ENCODE measurements at regions not wholly inside any gene's neighbourhood (a gene's known extent, or its start where the extent isn't known, plus 50 kb on each side); places are given as distances from the start of the nearest gene placed in this dataset.
"Not testable (repeated sequence)": the region's sequence is repeated elsewhere in the genome, so short reads cannot be mapped to it uniquely, and the experiment has no call there.

DNA sequence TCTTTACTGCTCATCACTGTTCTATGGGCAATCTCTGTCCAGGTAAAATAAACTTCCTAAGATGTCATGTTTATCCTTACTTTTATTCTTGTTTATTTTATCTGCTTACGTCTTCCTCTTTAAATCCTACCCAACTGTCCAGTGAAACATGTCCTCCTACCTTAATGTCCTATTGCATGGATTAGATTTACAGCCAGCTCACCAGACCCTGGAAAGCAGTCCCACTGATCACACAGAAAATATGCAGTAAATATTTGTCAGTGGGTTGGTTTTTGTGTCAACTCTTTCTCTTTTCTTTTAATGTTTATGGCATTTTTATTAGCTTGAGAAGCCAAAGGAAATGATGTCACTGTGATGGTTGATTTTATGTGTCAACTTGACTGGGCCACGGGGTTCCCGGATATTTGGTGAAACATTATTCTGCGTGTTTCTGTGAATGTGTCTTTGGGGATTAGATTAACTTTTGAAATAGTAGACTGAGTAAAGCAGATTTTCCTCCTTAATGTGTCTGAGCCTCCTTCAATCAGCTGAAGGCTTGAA is 258.3 kb downstream of the SRGAP2C start:
- DNase-seq = no peak

GRCh38 chr1:121444096-121444495 is 259.3 kb downstream of the SRGAP2C start:
- DNase-seq = no peak

- DNase-seq = no peak
Measured at GRCh38 chr1:121445679-121446078, 260.9 kb downstream of the SRGAP2C start.

GRCh38 chr1:121447280-121447923 is 262.6 kb downstream of the SRGAP2C start:
- DNase-seq = not testable (repeated sequence)

DNA sequence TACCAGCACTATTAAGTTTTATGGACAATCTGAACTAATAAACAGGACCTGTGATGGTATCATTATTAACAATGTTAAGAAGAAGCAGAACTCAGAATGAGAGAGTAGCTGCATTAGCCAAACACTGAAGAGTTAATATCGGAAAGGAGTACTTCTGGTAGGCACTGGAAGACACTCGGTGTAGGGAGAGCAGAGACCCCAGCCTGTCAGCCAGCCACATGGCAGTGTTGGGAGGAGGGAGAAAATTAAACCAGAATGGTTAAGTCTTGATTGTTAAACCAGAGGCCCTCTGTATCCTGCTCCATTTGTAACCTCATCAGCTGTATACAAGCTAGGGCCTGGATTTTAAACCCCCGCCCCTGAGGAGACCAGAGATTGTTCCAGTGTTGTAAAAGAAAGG is 263.3 kb downstream of the SRGAP2C start:
- not testable (repeated sequence) for DNase-seq

DNA sequence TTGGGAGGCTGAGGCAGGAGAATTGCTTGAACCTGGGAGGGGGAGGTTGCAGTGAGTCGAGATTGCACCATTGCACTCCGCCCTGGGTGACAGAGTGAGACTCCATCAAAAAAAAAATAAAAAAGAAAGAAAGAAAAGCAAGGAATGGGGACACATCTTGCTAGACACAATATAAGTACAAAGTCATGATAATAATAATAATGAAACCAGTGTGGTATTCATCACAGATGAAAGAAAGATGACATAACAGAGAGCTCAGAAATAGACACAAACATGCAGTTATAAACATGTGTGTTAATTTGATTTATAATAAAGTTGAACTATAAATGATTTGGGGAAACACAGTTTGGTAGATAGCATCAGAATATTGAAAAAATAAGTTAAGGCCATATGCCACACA is 264.1 kb downstream of the SRGAP2C start:
- DNase-seq = no peak

- DNase-seq = no peak
Measured at GRCh38 chr1:121452484-121452883, 267.7 kb downstream of the SRGAP2C start.

DNA sequence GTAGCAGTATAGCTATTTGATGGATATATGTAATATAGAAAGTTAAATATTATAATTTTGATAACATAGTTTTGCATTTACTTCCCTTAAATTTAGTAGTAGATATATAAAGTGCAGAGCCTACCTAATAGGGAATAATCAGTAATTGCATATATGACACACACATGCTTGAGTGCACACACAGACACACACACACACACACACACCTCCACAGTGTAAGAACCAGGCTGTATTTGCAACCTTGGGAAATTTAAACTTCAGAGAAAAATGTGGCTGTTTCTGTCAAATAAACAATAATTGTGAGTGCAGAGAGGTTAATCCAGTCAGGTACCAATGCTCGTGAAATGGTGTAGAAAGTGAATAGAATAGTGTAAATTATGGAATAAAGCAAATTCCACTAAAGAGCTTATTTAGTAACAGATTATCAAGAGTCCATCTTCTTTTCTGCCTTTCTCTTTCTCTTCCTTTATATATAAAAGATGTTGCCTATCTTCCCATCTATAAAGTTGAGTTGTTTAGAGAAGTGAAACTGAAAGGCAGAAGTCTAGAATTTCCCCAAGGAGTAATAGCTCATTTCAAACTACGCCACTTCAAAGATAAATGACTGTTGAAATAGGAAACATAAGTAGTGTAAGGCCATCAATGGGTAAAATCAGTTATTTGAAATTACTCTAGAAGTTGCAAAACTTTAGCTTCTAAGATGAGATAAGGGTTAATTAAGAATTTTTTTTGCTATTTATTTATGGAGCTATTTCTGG is 273.7 kb downstream of the SRGAP2C start:
- no peak for DNase-seq

GRCh38 chr1:121459235-121459634 is 274.5 kb downstream of the SRGAP2C start:
- no peak for DNase-seq

DNA sequence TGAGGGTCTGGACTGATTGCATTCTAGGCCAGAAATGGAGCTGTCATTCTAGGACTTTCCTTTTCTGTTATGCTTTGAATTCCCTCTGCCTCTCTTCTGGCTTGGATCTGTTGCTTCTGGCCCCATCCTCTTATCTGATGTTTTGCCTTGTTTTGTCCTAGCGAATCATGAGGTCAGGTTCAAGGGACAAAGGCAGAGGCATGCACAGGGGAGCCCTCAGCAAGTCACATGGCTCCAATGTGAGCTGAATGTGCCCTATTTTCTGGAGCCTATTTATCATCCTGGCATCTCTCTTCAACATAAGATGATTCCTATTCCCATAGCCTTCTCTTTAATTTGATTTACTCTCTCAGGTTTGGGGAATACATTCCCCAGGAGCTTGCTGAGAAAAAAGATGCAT is 284.6 kb downstream of the SRGAP2C start:
- not testable (repeated sequence) for DNase-seq

- not testable (repeated sequence) for DNase-seq
Measured at GRCh38 chr1:121470401-121470800, 285.6 kb downstream of the SRGAP2C start.

DNA sequence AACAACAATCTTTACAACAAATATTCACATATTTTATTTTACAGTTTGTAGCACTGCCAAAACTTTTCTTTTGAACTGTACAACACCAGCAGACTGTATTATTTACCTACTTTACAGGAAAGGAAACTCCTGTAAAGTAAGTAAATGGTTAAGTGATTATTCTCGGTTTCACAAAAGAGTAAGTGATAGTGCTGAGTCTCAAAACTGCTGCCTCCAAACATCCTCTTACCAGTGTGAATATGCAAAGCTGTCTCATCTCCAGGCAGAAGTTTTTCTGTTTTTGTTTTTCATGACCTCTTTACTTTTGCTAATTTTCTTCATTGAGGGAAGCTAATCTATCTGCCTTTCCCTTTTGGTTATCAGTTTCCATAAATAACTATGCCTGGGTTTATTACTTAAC is 286.7 kb downstream of the SRGAP2C start:
- DNase-seq = no peak

DNA sequence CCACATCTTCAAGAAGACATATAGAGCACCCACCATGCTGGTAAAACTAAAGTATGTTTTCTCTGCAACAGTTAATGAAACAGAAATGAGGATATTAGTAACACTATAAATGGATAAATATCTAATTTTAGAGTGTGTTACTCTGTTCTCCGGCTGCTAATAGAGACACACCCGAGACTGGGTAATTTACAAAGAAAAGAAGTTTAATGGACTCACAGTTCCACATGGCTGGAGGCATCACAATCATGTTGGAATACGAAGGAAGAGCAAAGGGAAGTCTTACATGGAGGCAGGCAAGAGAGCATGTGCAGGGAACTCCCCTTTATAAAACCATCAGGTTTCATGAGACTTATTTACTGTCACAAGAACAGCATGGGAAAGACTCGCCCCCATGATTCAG is 287.2 kb downstream of the SRGAP2C start:
- no peak for DNase-seq

DNA sequence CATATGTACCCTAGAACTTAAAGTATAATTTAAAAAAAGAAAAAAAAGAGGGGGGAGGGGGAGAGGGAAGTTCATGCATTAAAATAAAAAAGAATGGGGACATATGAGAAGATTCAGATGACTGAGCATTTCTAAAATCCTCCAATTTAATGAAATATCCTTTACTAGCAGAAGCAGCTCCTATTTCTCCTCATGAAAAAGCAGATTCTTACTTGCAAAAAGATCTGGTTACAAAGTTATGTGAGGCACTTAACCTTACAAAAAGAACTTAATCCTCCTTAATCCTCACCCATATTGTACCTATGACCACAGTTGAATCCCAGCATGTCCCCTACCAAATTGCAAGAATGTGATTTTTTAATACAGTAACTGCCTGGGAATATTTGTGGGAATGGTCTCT is 298.5 kb downstream of the SRGAP2C start:
- DNase-seq = no peak

DNA sequence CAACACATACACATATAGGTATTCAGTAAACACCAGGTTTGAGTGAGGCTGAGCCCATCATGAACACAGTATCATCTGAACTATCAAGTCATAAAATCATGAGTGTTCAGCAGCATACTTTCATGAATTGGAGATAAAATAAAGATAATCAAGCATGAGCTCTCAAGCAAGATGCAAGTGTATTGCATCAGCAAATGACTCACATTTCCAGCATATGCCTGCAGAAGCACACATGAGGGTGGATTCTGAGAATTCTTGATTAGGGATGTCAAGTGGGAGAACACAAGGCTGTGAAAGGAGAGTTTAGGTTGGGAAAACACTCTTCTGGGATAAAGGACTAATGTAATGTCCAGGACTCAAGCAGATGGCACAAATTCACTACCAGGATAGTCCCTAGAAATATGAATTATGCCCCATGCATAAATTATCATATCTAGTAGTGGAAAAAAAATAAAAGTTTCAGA is 299.2 kb downstream of the SRGAP2C start:
- no peak for DNase-seq

GRCh38 chr1:121494796-121495195 is 310.0 kb downstream of the SRGAP2C start:
- DNase-seq = not testable (repeated sequence)

DNA sequence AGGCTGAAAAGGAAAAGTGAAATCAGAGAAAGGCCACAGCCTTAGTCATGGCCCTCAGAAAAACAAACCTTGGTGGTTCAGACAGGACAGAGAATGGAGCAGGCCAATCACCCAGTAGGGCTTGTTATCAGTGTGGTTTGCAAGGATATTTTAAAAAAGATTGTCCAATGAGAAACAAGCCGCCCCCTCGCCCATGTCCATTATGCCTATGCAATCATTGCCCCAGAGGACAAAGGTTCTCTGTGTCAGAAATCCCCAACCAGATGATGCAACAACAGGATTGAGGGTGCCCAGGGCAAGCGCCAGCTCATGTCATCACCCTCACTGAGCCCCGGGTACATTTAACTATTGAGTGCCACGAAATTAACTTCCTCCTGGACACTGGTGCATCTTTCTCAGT is 326.7 kb downstream of the SRGAP2C start:
- not testable (repeated sequence) for DNase-seq

DNA sequence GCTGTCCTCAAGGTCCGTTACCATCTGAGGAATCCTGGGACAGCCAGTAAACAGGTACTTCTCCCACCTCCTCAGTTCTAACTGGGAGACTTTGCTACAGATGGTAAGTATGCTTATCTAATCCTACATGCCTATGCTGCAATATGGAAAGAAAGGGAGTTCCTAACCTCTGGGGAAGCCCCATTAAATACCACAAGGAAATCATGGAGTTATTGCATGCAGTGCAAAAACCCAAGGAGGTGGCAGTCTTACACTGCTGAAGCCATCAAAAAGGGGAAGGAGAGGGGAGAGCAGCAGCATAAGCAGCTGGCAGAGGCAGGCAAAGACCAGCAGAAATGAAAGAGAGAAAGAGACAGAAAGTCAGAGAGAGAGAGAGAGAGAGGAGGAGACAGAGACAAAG is 327.1 kb downstream of the SRGAP2C start:
- not testable (repeated sequence) for DNase-seq

DNA sequence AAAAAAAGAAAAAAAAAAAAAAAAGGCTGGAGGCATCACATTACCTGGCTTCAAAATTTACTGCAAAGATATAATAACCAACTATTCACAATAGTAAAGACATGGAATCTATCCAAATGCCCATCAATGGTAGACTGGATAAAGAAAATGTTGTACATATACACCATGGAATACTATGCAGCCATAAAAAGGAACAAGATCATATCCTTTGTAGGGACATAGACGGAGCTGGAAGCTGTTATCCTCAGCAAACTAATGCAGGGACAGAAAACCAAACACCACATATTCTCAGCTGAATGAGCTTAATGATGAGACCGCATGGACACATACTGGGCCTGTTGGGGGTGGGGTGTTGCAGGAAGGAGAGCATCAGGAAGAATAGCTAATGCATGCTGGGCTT is 330.5 kb downstream of the SRGAP2C start:
- DNase-seq = no peak

DNA sequence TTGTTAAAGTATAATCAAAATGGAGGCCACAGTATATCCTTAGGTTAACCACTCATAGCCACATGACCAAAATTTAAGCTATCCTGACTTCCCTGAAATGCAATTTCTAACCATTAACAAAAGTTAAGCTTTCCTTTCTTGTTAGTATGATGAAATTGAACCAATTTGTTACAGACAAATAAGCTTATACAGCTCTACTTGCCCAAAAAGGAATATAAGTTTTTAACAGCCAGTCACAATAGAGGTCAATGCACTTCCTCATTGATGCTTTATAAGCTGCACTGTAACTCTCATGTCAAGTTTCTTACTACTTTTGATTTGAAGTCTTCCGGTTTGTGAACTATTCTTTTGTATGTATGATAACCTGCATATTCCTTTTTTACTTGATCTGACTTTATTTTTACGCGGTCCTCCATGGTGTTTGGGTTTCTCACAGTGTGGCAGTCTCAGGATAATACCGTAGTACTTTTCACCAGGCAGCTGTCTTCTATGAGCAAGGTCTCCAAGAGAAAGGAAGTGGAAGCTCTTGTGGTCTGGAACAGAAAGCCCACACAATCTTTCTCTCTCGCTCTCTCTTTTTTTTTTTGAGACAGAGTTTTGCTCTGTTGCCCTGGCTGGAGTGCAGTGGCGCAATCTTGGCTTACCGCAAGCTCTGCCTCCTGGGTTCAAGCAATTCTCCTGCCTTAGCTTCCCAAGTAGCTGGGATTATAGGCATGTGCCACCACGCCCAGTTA is 331.6 kb downstream of the SRGAP2C start:
- DNase-seq = no peak

DNA sequence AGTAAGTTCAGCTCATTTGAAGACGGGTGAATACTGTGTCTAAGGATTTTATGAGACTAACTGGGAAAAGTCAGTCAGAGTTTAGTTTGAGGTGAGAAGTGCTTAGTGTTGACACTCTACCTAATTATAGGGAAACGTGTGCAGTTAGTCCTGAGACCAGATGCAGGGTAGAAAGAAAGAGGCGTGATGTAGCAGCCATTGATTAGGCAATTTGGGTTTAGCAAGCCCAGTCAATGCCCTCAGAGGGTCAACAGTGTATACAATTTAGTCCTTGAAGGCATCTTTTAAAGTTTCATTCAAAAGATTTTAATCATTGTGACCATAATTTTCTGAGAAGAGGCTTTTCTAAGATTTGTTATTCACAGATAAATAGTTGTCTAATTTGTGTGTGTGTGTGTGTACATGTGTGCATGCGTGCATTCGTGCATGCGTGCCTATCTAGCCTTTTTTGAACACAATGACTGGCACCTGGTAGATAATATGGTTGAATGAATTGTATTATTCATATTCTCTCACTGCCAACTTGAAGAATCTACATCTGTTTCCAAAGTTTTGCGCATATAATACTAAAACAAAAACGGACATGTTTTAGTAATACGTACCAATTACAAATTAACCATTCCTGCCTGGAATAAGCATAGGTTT is 332.9 kb downstream of the SRGAP2C start:
- DNase-seq = no peak

GRCh38 chr1:121518726-121519041 is 333.9 kb downstream of the SRGAP2C start:
- no peak for DNase-seq
